ENCODE measurements at regions not wholly inside any gene's neighbourhood (a gene's known extent, or its start where the extent isn't known, plus 50 kb on each side); places are given as distances from the start of the nearest gene placed in this dataset.
"Not testable (repeated sequence)": the region's sequence is repeated elsewhere in the genome, so short reads cannot be mapped to it uniquely, and the experiment has no call there.

- DNase-seq: no peak
Measured at GRCh38 chrX:1140236-1140681, 72.2 kb downstream of the CRLF2 start.

GRCh38 chrX:1139185-1139500 is 73.3 kb downstream of the CRLF2 start:
- DNase-seq: no peak

GRCh38 chrX:1138476-1139184 is 73.8 kb downstream of the CRLF2 start:
- no peak for DNase-seq

DNA sequence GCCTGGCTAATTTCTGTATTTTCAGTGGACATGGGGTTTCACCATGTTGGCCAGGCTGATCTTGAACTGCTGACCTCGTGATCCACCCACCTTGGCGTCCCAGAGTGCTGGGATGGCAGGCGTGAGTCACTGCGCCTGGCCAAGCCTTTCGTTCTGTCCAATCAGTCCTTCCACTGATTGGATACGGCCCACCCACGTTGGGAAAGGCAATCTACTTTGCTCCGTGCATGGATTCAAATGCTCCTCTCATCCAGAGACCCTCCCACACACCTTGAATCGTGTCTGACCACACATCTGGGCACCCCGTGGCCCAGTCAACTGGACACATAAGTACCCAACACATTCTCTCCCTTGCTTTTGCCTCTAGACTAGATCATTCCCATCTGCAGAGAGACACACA is 74.9 kb downstream of the CRLF2 start:
- no peak for DNase-seq

GRCh38 chrX:1136582-1136981 is 75.9 kb downstream of the CRLF2 start:
- not testable (repeated sequence) for DNase-seq

DNA sequence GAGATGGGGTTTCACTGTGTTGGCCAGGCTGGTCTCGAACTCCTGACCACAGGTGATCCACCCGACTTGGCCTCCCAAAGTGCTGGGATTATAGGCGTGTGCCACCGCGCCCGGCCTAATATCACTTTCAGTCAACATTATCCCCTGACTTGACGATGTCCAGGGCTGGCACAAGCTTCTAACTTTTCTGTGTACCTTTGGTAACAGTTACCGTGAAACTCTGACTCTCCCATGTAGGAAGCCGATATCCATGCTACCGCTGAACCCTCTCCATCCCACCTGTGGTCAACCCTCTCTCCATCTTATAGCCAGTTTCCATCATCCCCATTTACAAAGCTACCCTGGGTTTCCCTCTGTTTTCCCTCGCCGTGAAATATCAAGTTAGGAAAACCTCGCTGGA is 77.5 kb downstream of the CRLF2 start:
- DNase-seq: no peak

DNA sequence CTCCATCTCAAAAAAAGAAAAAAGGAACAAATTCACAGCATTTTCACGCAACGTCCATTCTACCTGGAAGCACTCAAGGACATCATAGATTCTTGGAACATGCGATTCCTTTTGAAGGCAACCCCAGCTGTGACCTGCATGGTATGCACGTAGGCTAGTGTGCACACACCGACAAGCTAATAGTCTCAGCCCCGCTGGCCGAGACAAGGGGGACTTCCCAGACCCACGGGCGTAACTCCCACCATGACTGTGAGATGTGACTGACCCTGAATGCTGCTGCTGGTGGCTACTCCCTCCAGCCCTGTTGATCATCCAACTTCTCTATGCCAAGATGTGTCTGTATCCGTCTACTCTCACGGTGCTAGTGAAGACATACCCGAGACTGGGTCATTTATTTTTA is 78.3 kb downstream of the CRLF2 start:
- no peak for DNase-seq

GRCh38 chrX:1126738-1127137 is 85.7 kb downstream of the CRLF2 start:
- DNase-seq: no peak

GRCh38 chrX:1124531-1124930 is 87.9 kb downstream of the CRLF2 start:
- DNase-seq: no peak

GRCh38 chrX:1122851-1123250 is 89.6 kb downstream of the CRLF2 start:
- not testable (repeated sequence) for DNase-seq

DNA sequence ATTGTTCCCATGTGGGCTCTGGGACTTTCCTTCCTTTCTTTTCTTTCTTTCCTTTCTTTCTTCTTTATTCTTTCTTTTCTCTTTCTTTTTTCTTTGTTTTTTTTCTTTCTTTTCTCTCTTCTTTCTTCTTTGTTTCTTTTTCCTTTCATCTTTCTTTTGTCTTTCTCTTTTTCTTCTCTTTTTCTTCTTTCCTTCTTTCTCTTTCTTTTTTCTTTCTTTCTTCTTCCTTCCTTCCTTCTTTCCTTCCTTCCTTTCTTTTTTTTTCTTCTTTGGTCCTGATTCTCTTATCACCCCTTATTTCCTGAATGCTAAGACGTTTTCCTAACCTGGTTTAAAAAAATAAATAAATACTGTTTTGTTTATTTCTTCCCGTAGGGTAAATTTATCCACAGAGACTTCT is 93.2 kb downstream of the CRLF2 start:
- DNase-seq: no peak

DNA sequence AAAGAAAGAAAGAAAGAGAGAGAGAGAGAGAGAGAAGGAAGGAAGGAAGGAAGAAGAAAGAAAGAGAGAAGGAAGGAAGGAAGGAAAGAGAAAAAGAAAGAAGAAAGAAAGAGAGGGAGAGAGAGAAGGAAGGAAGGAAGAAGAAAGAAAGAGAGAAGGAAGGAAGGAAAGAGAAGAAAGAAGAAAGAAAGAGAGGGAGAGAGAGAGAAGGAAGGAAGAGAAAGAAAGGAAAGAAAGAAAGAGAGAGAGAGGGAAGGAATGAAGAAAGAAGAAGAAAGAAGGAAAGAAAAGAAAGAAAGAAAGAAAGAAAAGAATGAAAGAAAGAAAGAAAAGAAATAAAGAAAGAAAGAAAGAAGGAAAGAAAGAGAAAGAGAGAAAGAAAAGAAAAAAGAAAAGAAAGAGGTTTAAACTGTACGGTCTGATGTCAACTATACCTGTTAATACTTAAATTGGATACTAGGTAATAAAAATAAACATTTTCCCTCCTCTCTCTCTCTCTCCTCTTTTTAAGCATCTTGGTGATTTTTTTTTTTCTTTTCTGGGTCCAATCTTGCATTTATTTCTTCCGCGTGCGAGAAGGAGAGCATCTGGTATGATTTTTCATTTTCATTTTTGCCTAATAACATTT is 93.8 kb downstream of the CRLF2 start:
- DNase-seq: no peak

GRCh38 chrX:1115411-1115810 is 97.0 kb downstream of the CRLF2 start:
- DNase-seq: not testable (repeated sequence)

DNA sequence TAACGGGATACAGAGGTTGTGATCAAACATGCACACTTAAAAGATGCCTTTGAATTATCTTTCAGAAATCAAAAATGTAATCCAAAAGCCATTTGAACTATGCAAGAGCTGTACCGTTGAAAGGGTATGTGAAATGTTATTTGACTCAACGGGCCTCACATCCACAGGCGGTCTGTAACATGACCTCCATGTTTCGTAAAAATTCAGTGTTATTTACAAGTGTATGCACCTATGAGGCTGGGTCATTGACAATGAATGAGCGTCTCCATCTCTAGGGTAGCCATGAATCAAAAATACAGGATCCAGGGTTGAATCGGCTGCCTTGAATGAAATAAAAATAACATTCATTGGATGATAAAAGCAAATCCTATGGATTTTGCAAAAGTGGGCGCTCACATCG is 100.1 kb downstream of the CRLF2 start:
- no peak for DNase-seq

GRCh38 chrX:1111601-1112300 is 100.7 kb downstream of the CRLF2 start:
- DNase-seq: no peak

DNA sequence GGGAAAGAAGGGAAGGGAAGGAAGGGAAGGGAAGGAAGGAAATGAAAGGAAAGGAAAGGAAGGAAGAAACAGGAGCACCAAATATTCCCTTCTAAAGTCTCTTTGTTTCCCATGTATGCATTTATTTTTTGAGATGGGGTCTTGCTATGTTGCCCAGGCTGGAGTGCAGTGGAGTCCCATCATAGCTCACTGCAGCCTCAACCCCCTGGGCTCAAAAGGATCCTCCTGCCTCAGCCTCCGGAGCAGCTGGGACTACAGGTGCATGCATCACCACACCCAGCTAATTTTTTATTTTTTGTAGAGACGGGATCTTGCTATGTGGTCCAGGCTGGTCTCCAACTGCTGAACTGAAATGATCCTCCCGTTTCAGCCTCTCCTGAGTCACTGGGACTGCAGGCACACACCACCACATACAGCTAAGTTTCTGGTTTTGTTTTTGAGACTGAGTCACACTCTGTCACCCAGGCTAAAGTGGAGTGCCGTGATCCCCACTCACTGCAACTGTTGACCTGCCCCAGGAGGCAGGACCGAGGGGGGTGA is 102.8 kb downstream of the CRLF2 start:
- DNase-seq: no peak

- DNase-seq: no peak
Measured at GRCh38 chrX:1108501-1109445, 103.7 kb downstream of the CRLF2 start.

DNA sequence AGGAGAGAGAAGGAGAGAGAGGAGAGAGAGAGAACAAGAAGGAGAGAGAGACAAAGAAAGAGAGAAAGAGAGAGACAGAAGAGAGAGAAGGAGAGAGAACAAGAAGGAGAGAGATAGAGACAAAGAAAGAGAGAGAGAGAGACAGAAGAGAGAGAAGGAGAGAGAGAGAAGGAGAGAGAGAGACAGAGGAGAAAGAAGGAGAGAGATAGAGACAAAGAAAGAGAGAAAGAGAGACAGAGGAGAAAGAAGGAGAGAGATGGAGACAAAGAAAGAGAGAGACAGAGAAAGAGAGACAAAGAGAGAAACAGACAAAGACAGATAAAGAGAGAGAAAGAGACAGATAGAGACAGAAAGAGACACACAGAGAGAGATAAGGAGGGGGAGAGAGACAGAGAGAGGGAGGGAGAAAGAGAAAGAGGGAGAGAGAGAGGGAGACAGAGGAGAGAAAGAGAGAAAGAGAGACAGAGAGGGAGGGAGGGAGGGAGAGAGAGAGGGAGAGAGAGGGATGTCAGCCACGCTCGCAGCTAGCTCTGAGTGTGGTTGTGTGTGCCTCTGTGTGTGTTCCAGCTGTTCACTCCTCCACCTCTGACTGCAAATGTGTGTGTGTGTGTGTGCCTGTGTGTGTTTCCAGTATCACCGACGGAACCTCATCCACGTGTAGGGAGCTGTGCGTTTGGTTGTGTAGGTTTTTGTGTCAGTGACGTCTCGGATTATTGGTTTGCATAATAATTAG is 105.8 kb downstream of the CRLF2 start:
- no peak for DNase-seq

DNA sequence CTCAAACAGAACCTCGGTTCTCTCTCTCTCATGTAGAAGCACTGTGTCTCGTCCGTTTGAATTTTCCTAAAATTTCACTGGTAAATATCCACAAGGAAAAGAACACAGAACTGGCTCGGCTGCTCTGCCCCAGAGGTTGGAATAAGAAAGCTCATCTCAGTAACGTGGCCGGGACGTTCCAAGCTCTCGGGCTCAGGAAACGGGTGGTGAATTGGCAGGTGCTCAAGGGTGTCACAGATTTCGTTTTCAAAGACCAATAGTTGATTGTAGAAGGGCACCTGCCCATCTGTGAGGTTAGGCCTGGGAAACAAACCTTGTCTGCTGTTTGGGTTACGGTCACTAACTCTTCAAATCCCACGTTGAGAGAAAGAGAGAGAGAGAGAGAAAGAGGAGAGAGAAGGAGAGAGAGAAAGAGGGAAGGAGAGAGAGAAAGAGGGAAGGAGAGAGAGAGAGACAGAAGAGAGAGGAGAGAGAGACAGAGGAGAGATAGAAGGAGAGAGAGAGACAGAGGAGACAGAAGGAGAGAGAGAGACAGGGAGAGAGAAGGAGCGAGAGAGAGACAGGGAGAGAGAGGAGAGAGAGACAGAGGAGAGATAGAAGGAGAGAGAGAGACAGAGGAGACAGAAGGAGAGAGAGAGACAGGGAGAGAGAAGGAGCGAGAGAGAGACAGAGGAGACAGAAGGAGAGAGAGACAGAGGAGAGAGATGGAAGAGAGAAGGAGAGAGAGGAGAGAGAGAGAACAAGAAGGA is 106.6 kb downstream of the CRLF2 start:
- DNase-seq: no peak

GRCh38 chrX:1105031-1105430 is 107.4 kb downstream of the CRLF2 start:
- DNase-seq: not testable (repeated sequence)

DNA sequence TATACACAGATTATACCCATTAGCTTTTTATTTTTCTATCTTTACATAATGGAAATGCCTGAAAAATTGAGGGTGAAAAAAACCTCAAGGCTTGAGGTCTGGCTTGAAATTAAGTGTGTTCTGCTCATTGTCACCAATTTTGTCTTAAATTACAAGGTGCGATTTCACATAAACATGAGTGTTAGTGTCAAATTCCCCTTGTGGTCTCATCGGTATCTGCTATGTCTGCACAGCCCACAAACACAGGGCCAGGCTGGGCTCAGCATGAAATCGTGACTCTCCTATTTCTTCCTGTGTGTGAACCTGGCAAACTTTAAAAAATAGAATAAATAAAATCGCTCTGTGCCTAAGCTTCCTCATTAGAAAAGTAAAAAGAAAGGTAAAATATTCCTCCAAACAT is 109.1 kb downstream of the CRLF2 start:
- no peak for DNase-seq

All from T-helper 9 cell (primary cell).